ENCODE measurements at regions not wholly inside any gene's neighbourhood (a gene's known extent, or its start where the extent isn't known, plus 50 kb on each side); places are given as distances from the start of the nearest gene placed in this dataset.

- 100% methylated on average over 1 of the region's 1 CpG for WGBS
- TF ChIP-seq POLR2AphosphoS5 (IDR thresholded peaks at IDR 0.05) = no peak
- TF ChIP-seq CTCF (IDR thresholded peaks at IDR 0.05) = peak in 1 of 2 donors; percentile 5
- no peaks in the 10 kb centered on the region for H3K27me3 ChIP-seq
- H3K36me3 ChIP-seq = no peaks in the 10 kb centered on the region
- DNase-seq (ENCODE audit: low spot score in 2 of 2) = no peak
- H3K4me1 ChIP-seq = no peaks in the 10 kb centered on the region
- no peaks in the 10 kb centered on the region for H3K9me3 ChIP-seq
- no peak overlapping the region for H3K27ac ChIP-seq
- no peak overlapping the region for H3K4me3 ChIP-seq
These were observed 402.3 kb upstream of the SLC14A2 start for GRCh38 chr18:45213040-45213333.

- WGBS = 83% methylated on average over 6 of the region's 6 CpGs
- Histone ChIP-seq H3K27me3 (no peaks in the 10 kb centered on the region), H3K4me3 (no peak overlapping the region), H3K4me1 (peaks cover 5% of the 10 kb centered on the region), H3K9me3 (no peaks in the 10 kb centered on the region), H3K36me3 (no peaks in the 10 kb centered on the region), H3K27ac (no peak overlapping the region)
- TF ChIP-seq POLR2AphosphoS5 (IDR thresholded peaks at IDR 0.05) (no peak), POLR2A (IDR thresholded peaks at IDR 0.05) (no peak), CTCF (IDR thresholded peaks at IDR 0.05) (no peak), EP300 (IDR thresholded peaks at IDR 0.05) (no peak)
- DNase-seq (ENCODE audit: low spot score in 2 of 2) = no peak
These were observed 396.8 kb upstream of the SLC14A2 start for GRCh38 chr18:45218436-45218835.

- TF ChIP-seq POLR2AphosphoS5 (IDR thresholded peaks at IDR 0.05) (no peak), EP300 (IDR thresholded peaks at IDR 0.05) (no peak), POLR2A (IDR thresholded peaks at IDR 0.05) (no peak), CTCF (IDR thresholded peaks at IDR 0.05) (no peak)
- H3K4me3 ChIP-seq = no peak overlapping the region
These were observed 393.9 kb upstream of the SLC14A2 start for GRCh38 chr18:45221363-45221762.

GRCh38 chr18:45222180-45222579 is 393.1 kb upstream of the SLC14A2 start:
- H3K9me3 ChIP-seq = no peaks in the 10 kb centered on the region
- 28% methylated on average over 3 of the region's 3 CpGs for WGBS
- DNase-seq (ENCODE audit: low spot score in 2 of 2) = no peak
- TF ChIP-seq EP300 (IDR thresholded peaks at IDR 0.05) (no peak), POLR2A (IDR thresholded peaks at IDR 0.05) (no peak), CTCF (IDR thresholded peaks at IDR 0.05) (no peak), POLR2AphosphoS5 (IDR thresholded peaks at IDR 0.05) (no peak)
- peaks cover 5% of the 10 kb centered on the region for H3K4me1 ChIP-seq
- H3K27me3 ChIP-seq = no peaks in the 10 kb centered on the region
- H3K27ac ChIP-seq = no peak overlapping the region
- H3K36me3 ChIP-seq = no peaks in the 10 kb centered on the region
- H3K4me3 ChIP-seq = no peak overlapping the region

More at GRCh38 chr18:45221363-45221762, 393.9 kb upstream of the SLC14A2 start:
- Histone ChIP-seq H3K27me3 (no peaks in the 10 kb centered on the region), H3K9me3 (no peaks in the 10 kb centered on the region), H3K36me3 (no peaks in the 10 kb centered on the region), H3K27ac (no peak overlapping the region), H3K4me1 (peaks cover 5% of the 10 kb centered on the region)
- WGBS = 67% methylated on average over 5 of the region's 5 CpGs
- no peak for DNase-seq (ENCODE audit: low spot score in 2 of 2)

- no peaks in the 10 kb centered on the region for H3K27me3 ChIP-seq
- no peaks in the 10 kb centered on the region for H3K36me3 ChIP-seq
- DNase-seq (ENCODE audit: low spot score in 2 of 2) = no peak
- WGBS = 100% methylated on average over 1 of the region's 1 CpG
- no peaks in the 10 kb centered on the region for H3K9me3 ChIP-seq
- TF ChIP-seq POLR2AphosphoS5 (IDR thresholded peaks at IDR 0.05) (no peak), CTCF (IDR thresholded peaks at IDR 0.05) (no peak)
- H3K27ac ChIP-seq = no peak overlapping the region
- no peak overlapping the region for H3K4me3 ChIP-seq
- H3K4me1 ChIP-seq = peaks cover 5% of the 10 kb centered on the region
These were observed 388.1 kb upstream of the SLC14A2 start for GRCh38 chr18:45227001-45227742.
